GM13976 (cell line): ENCODE measurements at regions not wholly inside any gene's neighbourhood (a gene's known extent, or its start where the extent isn't known, plus 50 kb on each side); places are given as distances from the start of the nearest gene placed in this dataset.

Source experiments
- DNase-seq: peaks from one replicate; pipeline ENCODE4 v3.0.0; 2012; ENCODE audit warnings: low spot score
- CTCF ChIP-seq: IDR thresholded peaks from 2 replicates; pipeline ENCODE4 v1.5.1; 2012; ENCODE audit warnings: borderline replicate concordance, mild to moderate bottlenecking; ENCODE audit not compliant: insufficient read depth; ENCODE audit errors: extremely low read depth, missing control alignments, control extremely low read depth
- in situ Hi-C: fragments of 300-500 bp; cut with MboI; formaldehyde crosslinking; loops from one replicate; pipeline ENCODE4 v1.12.0; 2022; ENCODE audit warnings: low sequenced_read_pairs, mixed read lengths, inconsistent platforms; ENCODE audit not compliant: unreplicated experiment

GRCh38 chr2:145546091-145546490 is 1026.2 kb upstream of the ZEB2 start:
- in situ Hi-C loops, result no loop called here
- TF ChIP-seq CTCF, result no peak
- DNase-seq, result no peak

- TF ChIP-seq CTCF, result no peak
- in situ Hi-C loops, result no loop called here
- no peak for DNase-seq
These were observed 1023.9 kb upstream of the ZEB2 start for GRCh38 chr2:145543856-145544255.

GRCh38 chr2:145543155-145543554 is 1023.2 kb upstream of the ZEB2 start:
- DNase-seq, result no peak
- in situ Hi-C loops, result no loop called here
- TF ChIP-seq CTCF, result no peak

GRCh38 chr2:145541028-145541427 is 1021.1 kb upstream of the ZEB2 start:
- no peak for TF ChIP-seq CTCF
- in situ Hi-C loops, result no loop called here
- DNase-seq, result no peak

GRCh38 chr2:145538661-145539350 is 1018.9 kb upstream of the ZEB2 start:
- in situ Hi-C loops, result no loop called here
- DNase-seq, result no peak
- TF ChIP-seq CTCF, result no peak

GRCh38 chr2:145530653-145531052 is 1010.7 kb upstream of the ZEB2 start:
- no peak for TF ChIP-seq CTCF
- no peak for DNase-seq
- in situ Hi-C loops, result no loop called here

GRCh38 chr2:145524836-145525235 is 1004.9 kb upstream of the ZEB2 start:
- TF ChIP-seq CTCF, result no peak
- in situ Hi-C loops, result no loop called here

More at GRCh38 chr2:145524836-145525235, 1004.9 kb upstream of the ZEB2 start:
- DNase-seq, result no peak
